CD4-positive, alpha-beta T cell treated with Interleukin-6 for 4 hours (primary cell): ENCODE measurements at regions not wholly inside any gene's neighbourhood (a gene's known extent, or its start where the extent isn't known, plus 50 kb on each side); places are given as distances from the start of the nearest gene placed in this dataset.

Experiments
- DNase-seq: peaks from one replicate; pipeline ENCODE4 v3.0.0-alpha.2; 2020; ENCODE audit warnings: mixed read lengths

DNA sequence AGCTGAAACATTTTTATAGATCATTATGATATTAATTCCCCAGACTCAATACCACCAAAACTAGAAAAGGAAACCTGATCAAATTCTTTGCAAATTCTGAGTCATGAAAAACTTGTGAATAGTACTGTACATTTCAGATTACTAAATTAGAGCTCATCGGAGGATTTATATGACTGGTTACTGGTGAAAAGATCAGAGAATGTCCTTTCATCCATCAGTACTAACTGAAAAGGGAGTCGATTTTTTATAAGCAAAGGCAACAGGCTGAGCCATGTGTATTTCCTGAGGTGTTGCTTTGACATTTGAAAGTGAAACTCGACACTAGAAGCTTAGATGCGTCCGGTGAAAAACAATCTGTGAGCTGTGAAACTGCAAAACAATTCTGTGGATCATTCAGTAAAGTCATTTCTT, 155.7 kb downstream of the TNFSF18 start:
- DNase-seq = peak; percentile 50

DNA sequence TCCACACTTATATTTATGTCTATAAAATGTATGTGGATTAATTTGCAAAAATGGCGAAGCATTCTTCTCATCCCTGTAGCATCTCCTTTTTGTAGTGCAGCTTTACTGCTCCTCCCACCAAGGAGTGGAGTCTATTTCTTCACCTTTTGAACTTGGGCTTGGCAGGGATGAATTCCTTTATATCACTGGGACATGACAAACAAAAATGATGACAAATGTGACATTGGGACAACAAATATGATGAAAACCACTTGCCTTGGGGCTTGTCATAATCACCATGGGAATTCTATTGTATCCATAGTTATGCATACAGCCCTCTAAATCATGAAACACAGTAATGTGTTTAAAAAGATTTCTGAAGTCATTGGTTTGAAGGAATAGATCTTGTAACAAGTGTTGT, 155.0 kb downstream of the TNFSF18 start:
- no peak for DNase-seq

GRCh38 chr1:172897738-172898137, 153.0 kb downstream of the TNFSF18 start:
- DNase-seq = no peak

DNA sequence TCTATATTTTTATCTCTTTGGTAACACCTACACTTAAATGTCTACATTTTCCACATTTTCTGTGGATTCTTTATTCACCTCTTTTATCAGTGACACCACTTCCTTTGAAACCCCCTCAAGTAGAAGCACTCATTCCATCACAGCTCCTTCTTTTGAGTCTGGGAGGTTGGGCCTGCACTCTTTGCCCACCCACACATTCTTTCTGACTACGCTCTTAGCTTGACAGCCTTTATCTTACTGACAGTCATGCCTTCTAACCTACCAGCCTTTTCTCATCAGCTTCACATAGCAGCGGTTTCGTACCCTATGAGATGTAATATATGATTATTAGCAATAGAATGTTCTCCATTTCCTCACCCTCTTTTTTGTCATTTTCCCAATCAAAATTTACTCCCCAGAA, 151.9 kb downstream of the TNFSF18 start:
- no peak for DNase-seq

DNA sequence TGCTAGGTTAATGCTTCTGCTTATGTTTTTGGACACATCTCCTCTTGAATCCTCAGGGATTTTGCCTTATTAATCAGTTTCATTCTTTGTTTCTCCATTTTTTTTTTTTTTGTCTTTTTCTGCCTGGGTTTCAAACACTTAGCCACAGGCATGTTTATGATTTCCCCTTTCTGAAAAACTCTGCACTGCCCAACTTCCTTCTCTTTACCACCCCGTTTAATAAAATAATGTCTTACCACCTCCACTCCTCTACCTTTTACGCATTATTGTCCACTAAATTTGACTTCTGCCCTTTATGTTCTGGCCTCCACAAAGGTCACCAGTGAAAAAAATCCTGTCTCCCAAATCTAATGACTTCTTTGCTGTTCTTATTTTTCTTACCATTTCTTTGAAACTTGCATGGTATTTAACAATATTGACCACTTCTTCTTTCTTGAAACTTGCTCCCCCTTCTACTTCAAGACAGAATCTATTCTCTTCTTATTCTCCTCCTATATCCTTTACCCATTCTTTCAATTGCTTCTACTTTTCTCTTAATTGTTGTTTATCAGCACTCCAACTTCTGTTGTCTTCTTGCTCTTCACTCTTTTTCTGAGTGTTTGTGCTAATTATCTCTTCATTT, 150.3 kb downstream of the TNFSF18 start:
- DNase-seq = no peak

DNA sequence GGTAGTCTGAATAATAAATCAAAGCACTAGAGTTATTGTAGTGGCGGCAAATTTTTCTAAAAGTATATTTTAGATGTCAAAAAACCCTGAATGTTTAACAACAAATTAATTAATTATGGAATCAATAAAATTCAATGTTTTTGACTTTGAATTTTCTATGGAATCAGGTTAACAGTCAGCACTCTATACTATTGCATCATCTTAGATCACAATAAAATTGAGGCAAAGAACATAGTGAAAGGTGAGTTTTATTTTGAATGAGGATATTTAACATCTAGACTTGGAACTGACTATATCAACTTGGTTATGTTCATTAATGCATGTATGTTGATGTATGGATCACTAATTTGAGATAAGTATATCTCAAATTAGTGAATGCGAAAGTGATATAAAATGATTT, 148.5 kb downstream of the TNFSF18 start:
- DNase-seq = no peak

DNA sequence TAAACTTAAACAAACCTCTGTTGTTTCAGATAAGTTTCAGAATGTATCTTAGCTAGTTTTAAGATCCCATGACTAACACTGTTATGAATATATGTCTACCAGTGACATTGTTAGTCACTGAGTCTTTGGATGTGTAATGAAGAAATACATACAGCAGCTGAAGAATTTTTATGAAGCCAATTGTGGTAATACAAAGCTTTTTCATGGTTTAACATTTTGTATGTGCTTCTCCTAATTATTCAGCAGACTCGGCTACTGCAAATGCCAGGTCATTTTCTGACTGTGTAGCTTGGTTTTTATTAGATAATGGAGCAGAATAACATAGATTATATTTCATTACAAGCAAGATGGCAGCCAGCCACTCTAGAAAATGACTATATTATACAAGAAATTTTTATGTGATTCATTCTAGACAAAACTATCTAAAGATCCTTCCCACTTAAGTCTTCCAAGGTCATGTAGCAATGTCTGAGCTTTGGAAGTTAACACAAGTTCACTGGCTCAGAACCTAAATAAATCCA, 147.8 kb downstream of the TNFSF18 start:
- DNase-seq = no peak

DNA sequence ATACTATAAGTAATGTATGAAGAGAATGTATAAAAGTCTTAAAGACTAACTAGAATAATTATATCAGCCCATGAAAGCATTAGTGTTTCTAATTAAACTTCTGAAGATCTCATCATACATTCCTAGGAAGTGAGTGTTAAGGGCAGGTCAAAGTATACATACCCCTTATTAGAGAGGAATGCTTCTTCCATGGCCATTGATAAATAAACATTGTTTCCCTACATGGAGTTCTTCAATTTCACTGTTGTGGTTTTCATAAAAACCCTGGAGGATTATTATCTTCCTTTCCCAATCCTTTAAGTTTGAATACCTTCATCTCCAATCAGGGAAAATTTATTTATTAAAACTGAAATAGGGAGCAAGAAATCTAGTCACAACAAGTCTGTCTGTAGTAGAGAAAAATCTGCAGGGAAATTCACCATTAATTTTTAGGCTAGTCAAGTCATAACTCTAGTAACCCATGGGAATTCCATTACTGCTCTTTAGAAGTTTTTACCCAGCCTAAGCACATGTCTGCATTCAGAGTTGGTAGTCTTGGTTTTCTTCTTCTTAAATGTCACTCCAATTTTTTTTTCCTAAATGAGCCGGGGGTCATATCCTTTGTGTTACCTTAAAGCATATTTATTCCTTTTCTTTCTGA, 147.0 kb downstream of the TNFSF18 start:
- no peak for DNase-seq

DNA sequence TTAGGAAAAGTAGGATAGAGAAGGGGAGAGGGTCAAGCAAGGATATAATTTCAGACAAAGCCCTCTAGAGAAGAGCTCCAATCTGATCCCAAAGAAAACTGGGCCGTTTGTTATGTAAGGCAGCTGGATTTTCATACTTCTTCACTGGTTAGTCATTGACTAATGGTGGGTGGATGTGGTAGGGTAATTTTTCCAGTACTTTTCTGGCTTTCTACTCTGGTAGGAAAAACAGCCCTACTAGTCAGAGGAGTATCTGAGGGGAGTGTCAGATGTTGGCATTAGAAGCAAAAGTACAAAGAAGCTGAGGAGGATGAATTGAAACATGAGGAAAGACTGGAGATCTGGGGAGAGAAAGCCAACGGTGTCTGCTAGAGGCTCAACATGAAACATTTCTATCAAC, 145.3 kb downstream of the TNFSF18 start:
- no peak for DNase-seq

DNA sequence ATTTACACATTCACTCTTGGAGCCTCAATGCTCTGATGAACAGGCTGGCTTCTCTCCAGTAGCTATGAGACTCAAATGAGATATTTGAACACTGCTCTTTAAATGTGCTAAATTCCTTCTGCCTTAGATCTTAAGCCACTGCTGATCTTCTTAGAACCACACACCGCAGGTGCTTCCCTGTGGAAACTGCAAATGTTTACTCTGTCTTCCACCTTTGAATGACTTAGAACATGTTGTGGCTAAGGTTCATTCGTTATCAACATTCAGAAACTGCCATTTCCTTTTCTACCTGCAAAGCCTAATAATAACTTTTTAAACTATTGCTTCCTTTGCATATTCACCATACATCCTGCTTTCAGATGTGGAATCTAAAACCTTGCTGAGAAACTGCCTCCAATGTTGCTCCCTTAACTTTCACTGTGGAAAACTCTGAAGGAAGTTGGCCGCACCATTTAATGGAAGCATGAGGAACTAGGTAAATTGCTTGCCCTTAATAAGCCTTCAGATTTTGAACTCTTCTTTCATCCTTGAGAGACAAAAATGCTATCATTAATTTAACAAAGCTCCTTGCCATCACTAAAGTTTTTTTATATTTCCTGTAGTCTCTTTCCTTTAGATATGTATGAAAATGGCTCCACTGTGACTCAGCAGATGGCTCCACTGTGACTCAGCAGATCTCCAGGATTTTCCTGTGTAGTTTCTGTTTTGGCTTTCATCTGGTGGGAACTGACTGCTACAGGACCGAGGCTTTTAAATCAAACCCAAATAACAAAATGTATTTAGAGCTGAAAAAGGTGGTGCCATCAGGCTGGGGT, 143.8 kb downstream of the TNFSF18 start:
- peak; percentile 40 for DNase-seq

GRCh38 chr1:172907834-172908326, 142.9 kb downstream of the TNFSF18 start:
- DNase-seq = no peak

GRCh38 chr1:172909606-172910326, 141.0 kb downstream of the TNFSF18 start:
- no peak for DNase-seq

DNA sequence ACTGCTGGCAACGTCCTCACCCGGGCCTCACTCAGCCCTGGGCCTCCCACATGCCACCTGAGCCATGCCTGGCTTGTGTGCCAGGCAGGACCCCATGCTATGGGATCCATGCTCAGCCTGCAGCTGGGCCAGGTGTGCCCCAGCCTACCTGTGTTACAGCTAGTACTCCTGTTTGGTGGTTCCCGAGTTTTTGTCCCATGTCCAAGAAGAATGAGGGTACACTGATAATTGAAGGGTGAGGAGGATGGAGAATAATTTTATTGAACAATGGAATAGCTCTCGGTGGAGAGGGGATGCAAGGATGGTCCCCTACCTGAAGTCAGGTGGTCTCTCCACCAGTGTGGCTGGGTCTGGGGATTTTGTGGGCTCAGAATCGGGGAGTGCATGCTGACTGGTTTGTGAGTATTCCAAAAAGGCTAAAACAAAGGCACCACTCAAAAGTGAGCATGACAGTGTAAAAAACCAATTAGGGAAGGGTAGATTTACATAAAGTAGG, 137.9 kb downstream of the TNFSF18 start:
- no peak for DNase-seq

DNA sequence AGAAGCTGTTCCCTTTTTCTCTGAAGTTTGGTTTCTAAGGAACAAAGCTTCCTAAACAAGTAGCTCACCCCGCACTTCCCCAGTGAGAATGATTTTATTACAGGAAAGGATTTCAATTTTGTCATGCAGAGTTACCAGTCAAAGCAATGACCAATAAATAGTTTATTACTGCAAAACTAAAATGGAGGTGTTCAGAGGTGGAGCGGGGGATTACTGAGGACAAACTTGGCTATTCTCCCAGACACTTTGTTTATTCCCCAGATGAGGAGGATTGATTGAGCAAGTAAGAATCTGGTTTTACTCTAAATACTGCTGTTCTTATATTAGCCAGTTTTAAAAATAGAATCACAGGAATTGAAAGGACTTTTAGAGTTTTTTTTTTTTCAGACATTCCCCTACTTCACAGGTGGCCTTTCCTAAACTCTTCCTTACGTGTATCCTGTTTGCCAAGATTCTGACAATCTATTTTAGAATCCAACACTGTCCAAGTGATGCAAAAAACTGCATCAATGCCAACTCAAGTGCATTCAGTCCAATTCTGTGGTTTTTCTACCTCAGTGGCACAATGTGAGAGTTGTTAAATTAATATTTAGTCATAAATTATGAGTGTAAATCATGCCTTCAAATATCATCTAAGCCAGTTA, 136.1 kb downstream of the TNFSF18 start:
- no peak for DNase-seq

GRCh38 chr1:172915271-172915670, 135.5 kb downstream of the TNFSF18 start:
- no peak for DNase-seq

DNA sequence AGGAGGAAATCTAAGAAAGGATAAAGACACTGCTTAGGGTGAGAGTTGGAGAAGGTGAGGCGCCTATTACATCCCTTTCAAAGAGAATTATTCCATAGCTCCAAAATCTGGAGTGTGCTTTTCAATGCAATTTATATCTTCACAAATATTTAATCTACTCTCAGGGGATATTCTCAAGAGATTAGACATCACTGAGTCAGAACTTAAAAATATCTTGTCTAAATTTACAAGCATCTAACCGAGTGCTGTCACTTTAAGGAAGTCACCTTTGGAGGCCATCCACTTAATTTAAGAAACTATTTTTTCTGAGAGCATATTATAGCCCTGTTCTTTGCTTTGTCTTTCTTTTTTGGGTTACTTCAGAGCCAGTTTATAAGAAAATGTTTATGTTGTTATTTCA, 134.6 kb downstream of the TNFSF18 start:
- DNase-seq = no peak

DNA sequence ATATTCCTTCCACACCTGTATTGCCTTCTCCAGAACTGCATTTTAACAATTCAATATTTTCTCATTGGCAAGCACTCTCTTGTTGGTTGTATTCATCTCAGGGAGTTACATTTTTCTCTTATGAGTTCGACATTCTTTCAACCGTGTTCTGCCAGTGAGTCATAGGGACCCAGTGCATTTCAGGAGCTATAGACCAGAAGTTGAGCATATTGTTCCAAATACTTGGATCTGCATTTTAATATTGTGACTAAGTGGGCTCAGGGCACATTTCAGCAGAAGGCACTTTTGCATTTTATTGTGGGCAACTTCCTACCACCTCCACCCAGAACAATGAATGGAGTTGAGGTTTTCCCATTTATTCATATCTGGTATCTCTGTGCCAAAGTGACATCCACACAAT, 132.8 kb downstream of the TNFSF18 start:
- no peak for DNase-seq

DNA sequence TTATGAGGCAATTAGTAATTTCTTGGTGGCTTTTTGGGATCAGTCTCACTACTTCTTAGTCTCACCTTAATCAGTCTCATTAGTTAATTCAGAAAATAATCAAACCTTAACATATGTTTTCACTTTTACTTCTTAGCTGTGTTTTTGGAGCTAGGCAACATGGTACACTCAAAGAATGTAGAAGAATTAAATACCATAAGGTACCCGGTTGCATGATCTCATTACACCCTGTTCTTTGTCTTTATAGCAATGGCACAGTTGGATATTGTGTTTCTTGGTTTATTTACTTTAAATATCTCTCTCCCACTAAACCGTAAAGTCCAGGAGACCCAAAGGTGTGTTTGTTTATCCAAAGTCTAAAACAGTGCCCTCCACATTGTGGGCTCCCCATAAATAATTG, 132.3 kb downstream of the TNFSF18 start:
- no peak for DNase-seq

- no peak for DNase-seq
Observed at GRCh38 chr1:172926070-172926469, 124.7 kb downstream of the TNFSF18 start.

DNA sequence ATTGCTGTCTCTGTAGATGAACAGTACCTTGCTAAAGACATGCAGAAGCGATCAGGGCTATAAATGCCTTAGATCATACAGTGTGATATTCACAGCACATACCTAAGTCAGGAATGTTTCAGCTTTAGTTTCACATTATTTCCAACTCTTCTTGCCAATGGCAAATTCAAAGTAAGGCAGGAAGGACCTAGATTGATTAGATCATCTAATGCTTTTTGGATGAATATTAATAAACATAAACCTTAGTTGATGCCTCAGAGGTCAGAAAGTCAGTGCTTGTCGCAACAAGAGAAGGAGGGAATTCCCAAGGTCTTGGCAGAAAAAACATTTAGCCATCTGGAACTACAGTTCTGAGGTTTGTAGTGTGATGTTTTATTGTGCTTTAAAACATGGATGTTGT, 122.3 kb downstream of the TNFSF18 start:
- DNase-seq = no peak

DNA sequence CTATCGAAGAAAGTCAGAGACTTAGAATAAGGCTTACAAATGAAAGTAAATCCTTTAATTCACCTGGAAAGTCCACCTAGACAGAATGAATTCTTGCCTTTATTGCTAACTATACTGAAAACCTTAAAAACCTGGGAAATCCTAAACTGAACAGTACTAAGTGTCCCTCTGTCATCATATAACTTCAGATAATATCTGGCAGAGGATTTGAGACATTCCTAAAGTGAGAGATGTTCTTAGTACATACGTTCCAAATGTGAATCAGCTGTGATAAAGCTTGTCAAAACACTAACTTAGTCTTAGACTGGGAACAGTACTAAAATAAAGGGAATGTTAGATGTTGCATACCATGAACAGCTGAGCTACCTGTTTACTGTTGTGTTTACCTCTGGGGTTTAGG, 121.7 kb downstream of the TNFSF18 start:
- DNase-seq = no peak

- DNase-seq = no peak
Observed at GRCh38 chr1:172930142-172930541, 120.6 kb downstream of the TNFSF18 start.
